Smooth muscle cell (in vitro differentiated cells): ENCODE measurements at regions not wholly inside any gene's neighbourhood (a gene's known extent, or its start where the extent isn't known, plus 50 kb on each side); places are given as distances from the start of the nearest gene placed in this dataset.

Experiments
- DNase-seq: peaks from one replicate; lab custom pipeline; 2025; ENCODE audit not compliant: unreplicated experiment; lab: John Stamatoyannopoulos, UW
- H2AFZ ChIP-seq: fragments of 200-600 bp; sonication (generic); 2 replicates; pipeline ENCODE4 v1.6.0; 2016; ENCODE audit warnings: antibody characterized with exemption, low read depth, mild to moderate bottlenecking
- H3F3A ChIP-seq: fragments of 200-600 bp; sonication (generic); 2 replicates; pipeline ENCODE4 v1.6.0; 2017; ENCODE audit warnings: antibody characterized with exemption, low read depth
- H3K27ac ChIP-seq: fragments of 200-600 bp; sonication (generic); 2 replicates; pipeline ENCODE4 v1.5.1; 2016; ENCODE audit warnings: low read depth, mild to moderate bottlenecking
- H3K27me3 ChIP-seq: fragments of 200-600 bp; sonication (generic); 2 replicates; pipeline ENCODE4 v1.6.1; 2016; ENCODE audit warnings: low read depth, mild to moderate bottlenecking
- H3K36me3 ChIP-seq: fragments of 200-600 bp; sonication (generic); 2 replicates; pipeline ENCODE4 v1.5.1; 2016; ENCODE audit warnings: low read depth
- H3K4me1 ChIP-seq: fragments of 200-600 bp; sonication (generic); 2 replicates; pipeline ENCODE4 v1.5.1; 2016; ENCODE audit warnings: low read depth
- H3K4me2 ChIP-seq: fragments of 200-600 bp; sonication (generic); 2 replicates; pipeline ENCODE4 v1.6.0; 2016; ENCODE audit warnings: mild to moderate bottlenecking
- H3K4me3 ChIP-seq: fragments of 200-600 bp; sonication (generic); 2 replicates; pipeline ENCODE4 v1.5.1; 2016; ENCODE audit warnings: mild to moderate bottlenecking
- H3K79me2 ChIP-seq: fragments of 200-600 bp; sonication (generic); 2 replicates; pipeline ENCODE4 v1.6.0; 2016; ENCODE audit warnings: low read depth, mild to moderate bottlenecking
- H3K9ac ChIP-seq: fragments of 200-600 bp; sonication (generic); 2 replicates; pipeline ENCODE4 v1.6.0; 2016; ENCODE audit warnings: low read depth
- H3K9me3 ChIP-seq: fragments of 200-600 bp; sonication (generic); replicated peaks from 2 replicates; pipeline ENCODE4 v1.5.1; 2016; ENCODE audit warnings: low read depth
- H4K20me1 ChIP-seq: fragments of 200-600 bp; sonication (generic); 2 replicates; pipeline ENCODE4 v1.6.0; 2016; ENCODE audit warnings: low read depth
- WGBS: methylation state at CpG from one replicate; pipeline ENCODE4 v1.1.7; 2016; ENCODE audit warnings: low lambda C conversion rate; 5-methylcytosine and 5-hydroxymethylcytosine counted together
- TF ChIP-seq, protein P1 (sequence below): fragments of 200-600 bp; sonication (generic); IDR thresholded peaks from 2 replicates; pipeline ENCODE4 v1.5.1; 2017; ENCODE audit warnings: borderline replicate concordance, mild to moderate bottlenecking, antibody characterized with exemption; ENCODE audit not compliant: insufficient read depth, poor library complexity, severe bottlenecking

DNA sequence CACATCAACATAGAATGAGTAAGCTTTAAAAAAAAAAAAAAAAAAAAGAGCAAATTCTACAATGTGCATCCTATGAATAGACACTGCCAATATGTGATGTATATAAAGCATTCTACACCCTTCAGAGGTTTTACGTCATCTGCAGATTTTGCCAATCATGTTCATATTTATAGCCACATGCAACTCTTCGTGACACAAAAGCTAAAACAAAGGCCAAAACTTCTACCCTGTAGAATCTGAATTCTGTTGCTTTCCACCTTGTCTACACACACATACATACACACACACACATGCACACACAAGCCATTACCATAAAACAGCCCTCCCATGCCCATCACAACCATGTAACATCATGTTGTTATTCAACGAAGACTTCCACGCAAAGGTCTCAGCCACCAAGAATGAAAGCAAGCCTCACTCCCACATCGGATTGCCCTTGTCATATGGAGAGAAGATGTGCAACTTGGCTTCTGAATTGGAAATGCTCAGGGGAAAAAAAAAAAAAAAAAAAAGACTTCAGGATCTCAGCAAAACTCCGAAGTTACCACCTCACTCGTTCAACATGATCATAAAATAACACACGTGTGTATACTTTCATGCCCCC, 479.4 kb upstream of the JARID2 start:
- no peak for DNase-seq
- Histone ChIP-seq H3F3A (no peaks in the 10 kb centered on the region), H3K27me3 (no peaks in the 10 kb centered on the region), H3K9ac (no peak overlapping the region), H2AFZ (no peak overlapping the region), H3K4me2 (no peak overlapping the region), H3K79me2 (no peaks in the 10 kb centered on the region), H3K36me3 (no peaks in the 10 kb centered on the region), H3K4me1 (no peaks in the 10 kb centered on the region), H3K27ac (no peak overlapping the region), H4K20me1 (no peaks in the 10 kb centered on the region), H3K4me3 (no peak overlapping the region), H3K9me3 (no peaks in the 10 kb centered on the region)
- 97% methylated on average over 8 of the region's 8 CpGs for WGBS
- TF ChIP-seq, protein P1, sequence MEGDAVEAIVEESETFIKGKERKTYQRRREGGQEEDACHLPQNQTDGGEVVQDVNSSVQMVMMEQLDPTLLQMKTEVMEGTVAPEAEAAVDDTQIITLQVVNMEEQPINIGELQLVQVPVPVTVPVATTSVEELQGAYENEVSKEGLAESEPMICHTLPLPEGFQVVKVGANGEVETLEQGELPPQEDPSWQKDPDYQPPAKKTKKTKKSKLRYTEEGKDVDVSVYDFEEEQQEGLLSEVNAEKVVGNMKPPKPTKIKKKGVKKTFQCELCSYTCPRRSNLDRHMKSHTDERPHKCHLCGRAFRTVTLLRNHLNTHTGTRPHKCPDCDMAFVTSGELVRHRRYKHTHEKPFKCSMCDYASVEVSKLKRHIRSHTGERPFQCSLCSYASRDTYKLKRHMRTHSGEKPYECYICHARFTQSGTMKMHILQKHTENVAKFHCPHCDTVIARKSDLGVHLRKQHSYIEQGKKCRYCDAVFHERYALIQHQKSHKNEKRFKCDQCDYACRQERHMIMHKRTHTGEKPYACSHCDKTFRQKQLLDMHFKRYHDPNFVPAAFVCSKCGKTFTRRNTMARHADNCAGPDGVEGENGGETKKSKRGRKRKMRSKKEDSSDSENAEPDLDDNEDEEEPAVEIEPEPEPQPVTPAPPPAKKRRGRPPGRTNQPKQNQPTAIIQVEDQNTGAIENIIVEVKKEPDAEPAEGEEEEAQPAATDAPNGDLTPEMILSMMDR = no peak

DNA sequence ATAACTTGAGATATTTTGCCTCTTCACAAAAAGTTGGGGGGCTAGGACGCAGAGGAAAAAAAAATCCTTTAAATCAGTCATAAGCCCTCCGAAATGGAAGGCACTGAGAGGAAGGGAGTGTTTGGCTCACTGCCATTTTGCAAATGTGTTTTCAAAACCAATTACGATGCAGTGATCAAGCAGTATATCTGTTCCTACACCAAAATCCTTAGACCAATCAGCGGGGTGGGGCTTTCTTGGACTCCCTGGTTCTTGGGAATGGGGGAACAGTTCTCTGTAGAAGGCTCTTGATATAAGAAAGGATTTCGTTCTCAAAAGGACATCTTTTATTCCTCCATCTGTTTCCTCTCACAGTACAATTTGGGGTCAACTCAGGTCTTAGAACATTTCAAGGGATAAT, 478.6 kb upstream of the JARID2 start:
- no peak overlapping the region for H2AFZ ChIP-seq

DNA sequence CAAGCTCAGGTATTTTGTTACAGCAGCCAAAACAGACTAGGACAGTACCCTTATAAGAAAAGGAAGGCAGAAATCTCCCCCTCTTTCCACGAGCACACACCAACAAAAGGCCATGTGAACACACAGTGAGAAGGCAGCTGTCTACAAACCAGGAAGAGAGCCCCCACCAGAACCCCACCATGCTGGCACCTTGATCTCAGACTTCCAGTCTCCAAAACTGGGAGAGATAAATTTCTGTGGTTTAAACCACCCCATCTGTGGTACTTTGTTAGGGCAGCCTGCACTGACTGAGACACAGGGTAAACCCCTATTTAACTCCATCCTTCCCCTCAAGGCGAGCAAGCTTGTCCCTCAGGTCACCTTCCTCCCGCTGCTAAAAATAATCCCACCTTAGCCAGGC, 475.8 kb upstream of the JARID2 start:
- TF ChIP-seq, protein P1 = no peak
- Histone ChIP-seq H2AFZ (no peak overlapping the region), H3K27me3 (no peaks in the 10 kb centered on the region), H3K4me2 (no peak overlapping the region), H3F3A (no peaks in the 10 kb centered on the region), H3K79me2 (no peaks in the 10 kb centered on the region), H3K36me3 (no peaks in the 10 kb centered on the region), H3K4me3 (no peak overlapping the region), H3K9me3 (no peaks in the 10 kb centered on the region), H3K9ac (no peak overlapping the region), H3K4me1 (no peaks in the 10 kb centered on the region), H3K27ac (no peak overlapping the region), H4K20me1 (no peaks in the 10 kb centered on the region)
- 96% methylated on average over 3 of the region's 3 CpGs for WGBS
- DNase-seq = no peak

More for the DNA sequence above, 478.6 kb upstream of the JARID2 start:
- TF ChIP-seq, protein P1 = no peak
- H3K4me1 ChIP-seq = no peaks in the 10 kb centered on the region
- H3K9ac ChIP-seq = no peak overlapping the region
- no peak overlapping the region for H3K4me2 ChIP-seq
- H3K4me3 ChIP-seq = no peak overlapping the region
- H3F3A ChIP-seq = no peaks in the 10 kb centered on the region
- no peaks in the 10 kb centered on the region for H3K36me3 ChIP-seq
- H3K79me2 ChIP-seq = no peaks in the 10 kb centered on the region
- no peak overlapping the region for H3K27ac ChIP-seq
- no peaks in the 10 kb centered on the region for H4K20me1 ChIP-seq
- WGBS = 89% methylated on average over 5 of the region's 5 CpGs
- H3K9me3 ChIP-seq = no peaks in the 10 kb centered on the region
- H3K27me3 ChIP-seq = no peaks in the 10 kb centered on the region
- no peak for DNase-seq

DNA sequence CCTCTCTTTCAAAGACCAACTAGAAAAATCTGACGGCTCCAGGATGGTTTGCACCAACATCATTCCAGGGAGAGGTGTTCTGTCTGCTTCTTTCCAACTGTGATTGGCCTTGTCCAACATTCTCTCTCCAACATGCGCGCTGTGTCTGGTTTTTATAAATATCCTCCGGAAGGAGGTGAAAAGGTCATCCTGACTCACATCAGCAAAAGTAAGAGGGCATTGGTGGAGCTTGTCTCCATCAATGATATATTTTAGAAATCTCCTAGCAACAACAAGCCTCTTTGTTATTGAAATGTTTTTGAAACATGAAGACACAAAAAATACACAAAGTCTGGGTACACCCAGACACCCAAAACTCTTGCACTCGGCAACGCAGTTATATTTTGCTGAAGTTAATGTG, 475.3 kb upstream of the JARID2 start:
- Histone ChIP-seq H4K20me1 (no peaks in the 10 kb centered on the region), H3K4me1 (no peaks in the 10 kb centered on the region), H3K9ac (no peak overlapping the region), H3K36me3 (no peaks in the 10 kb centered on the region), H3K27ac (no peak overlapping the region), H3K9me3 (no peaks in the 10 kb centered on the region), H3K27me3 (no peaks in the 10 kb centered on the region), H3K4me3 (no peak overlapping the region), H3K4me2 (no peak overlapping the region), H3F3A (no peaks in the 10 kb centered on the region), H2AFZ (no peak overlapping the region), H3K79me2 (no peaks in the 10 kb centered on the region)
- 82% methylated on average over 6 of the region's 6 CpGs for WGBS
- no peak for DNase-seq
- TF ChIP-seq, protein P1 = no peak
